ENCODE measurements at regions not wholly inside any gene's neighbourhood (a gene's known extent, or its start where the extent isn't known, plus 50 kb on each side); places are given as distances from the start of the nearest gene placed in this dataset.

DNA sequence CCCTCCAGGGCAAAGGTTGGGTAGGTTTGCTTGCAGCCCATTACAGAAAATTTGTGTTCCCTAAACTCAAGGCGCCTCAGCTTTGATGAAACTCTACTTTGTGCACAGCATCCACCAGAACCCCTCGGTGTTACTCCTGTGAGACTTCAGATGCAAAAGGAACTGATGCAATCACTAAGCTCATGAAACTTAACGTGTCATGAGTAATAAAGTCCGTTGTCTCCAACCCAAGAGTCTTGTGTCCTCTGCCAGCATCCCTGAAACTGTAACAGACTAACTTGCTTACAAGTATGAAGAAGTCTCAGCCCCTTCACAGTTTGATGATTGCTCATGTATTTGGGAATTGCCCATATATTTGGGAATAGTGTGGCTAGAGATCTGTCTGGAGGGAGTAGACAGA is 74.8 kb upstream of the MARCHF10 start:
- H3K9me3 Mint-ChIP-seq, result 0 out of 2 replicates have a peak, but pooled peaks cover 3% of the 10 kb centered on the region
- no peak for TF ChIP-seq SP1 (CRISPR knock-in tag; conservative IDR thresholded peaks at IDR 0.05)
- no peak for TF ChIP-seq ZNF416 (CRISPR knock-in tag; IDR thresholded peaks at IDR 0.05)
- TF ChIP-seq NR3C1 (CRISPR knock-in tag; conservative IDR thresholded peaks at IDR 0.05; ENCODE audit: low read depth), result no peak
- TF ChIP-seq IRF2 (CRISPR knock-in tag; IDR thresholded peaks at IDR 0.05; ENCODE audit: borderline replicate concordance, low read depth), result no peak
- no peak for TF ChIP-seq ZNF423 (CRISPR knock-in tag; IDR thresholded peaks at IDR 0.05)
- no peak for TF ChIP-seq USF1 (CRISPR knock-in tag; IDR thresholded peaks at IDR 0.05)
- no peak for TF ChIP-seq NFE2L1 (CRISPR knock-in tag; IDR thresholded peaks at IDR 0.05)
- TF ChIP-seq JAZF1 (CRISPR knock-in tag; IDR thresholded peaks at IDR 0.05), result no peak
- no peak for TF ChIP-seq HMGA2 (CRISPR knock-in tag; IDR thresholded peaks at IDR 0.05)
- no peak for TF ChIP-seq ZNF317 (CRISPR knock-in tag; IDR thresholded peaks at IDR 0.05; ENCODE audit: borderline replicate concordance, low read depth)
- TF ChIP-seq ATF1 (CRISPR knock-in tag; IDR thresholded peaks at IDR 0.05), result no peak
- no peak for TF ChIP-seq ZNF263 (CRISPR knock-in tag; IDR thresholded peaks at IDR 0.05; ENCODE audit: low read depth)
- TF ChIP-seq CBFB (CRISPR knock-in tag; IDR thresholded peaks at IDR 0.05; ENCODE audit: low read depth), result no peak
- TF ChIP-seq, protein P1, sequence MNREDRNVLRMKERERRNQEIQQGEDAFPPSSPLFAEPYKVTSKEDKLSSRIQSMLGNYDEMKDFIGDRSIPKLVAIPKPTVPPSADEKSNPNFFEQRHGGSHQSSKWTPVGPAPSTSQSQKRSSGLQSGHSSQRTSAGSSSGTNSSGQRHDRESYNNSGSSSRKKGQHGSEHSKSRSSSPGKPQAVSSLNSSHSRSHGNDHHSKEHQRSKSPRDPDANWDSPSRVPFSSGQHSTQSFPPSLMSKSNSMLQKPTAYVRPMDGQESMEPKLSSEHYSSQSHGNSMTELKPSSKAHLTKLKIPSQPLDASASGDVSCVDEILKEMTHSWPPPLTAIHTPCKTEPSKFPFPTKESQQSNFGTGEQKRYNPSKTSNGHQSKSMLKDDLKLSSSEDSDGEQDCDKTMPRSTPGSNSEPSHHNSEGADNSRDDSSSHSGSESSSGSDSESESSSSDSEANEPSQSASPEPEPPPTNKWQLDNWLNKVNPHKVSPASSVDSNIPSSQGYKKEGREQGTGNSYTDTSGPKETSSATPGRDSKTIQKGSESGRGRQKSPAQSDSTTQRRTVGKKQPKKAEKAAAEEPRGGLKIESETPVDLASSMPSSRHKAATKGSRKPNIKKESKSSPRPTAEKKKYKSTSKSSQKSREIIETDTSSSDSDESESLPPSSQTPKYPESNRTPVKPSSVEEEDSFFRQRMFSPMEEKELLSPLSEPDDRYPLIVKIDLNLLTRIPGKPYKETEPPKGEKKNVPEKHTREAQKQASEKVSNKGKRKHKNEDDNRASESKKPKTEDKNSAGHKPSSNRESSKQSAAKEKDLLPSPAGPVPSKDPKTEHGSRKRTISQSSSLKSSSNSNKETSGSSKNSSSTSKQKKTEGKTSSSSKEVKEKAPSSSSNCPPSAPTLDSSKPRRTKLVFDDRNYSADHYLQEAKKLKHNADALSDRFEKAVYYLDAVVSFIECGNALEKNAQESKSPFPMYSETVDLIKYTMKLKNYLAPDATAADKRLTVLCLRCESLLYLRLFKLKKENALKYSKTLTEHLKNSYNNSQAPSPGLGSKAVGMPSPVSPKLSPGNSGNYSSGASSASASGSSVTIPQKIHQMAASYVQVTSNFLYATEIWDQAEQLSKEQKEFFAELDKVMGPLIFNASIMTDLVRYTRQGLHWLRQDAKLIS (CRISPR knock-in tag; IDR thresholded peaks at IDR 0.05; ENCODE audit: borderline replicate concordance), result no peak
- TF ChIP-seq STAT6 (CRISPR knock-in tag; conservative IDR thresholded peaks at IDR 0.05; ENCODE audit: low read depth), result no peak
- no peak for TF ChIP-seq ETV6 (CRISPR knock-in tag; IDR thresholded peaks at IDR 0.05)
- no peak for TF ChIP-seq RELA (CRISPR knock-in tag; IDR thresholded peaks at IDR 0.05; ENCODE audit: borderline replicate concordance)
- TF ChIP-seq CREB1 (CRISPR knock-in tag; IDR thresholded peaks at IDR 0.05), result no peak
- TF ChIP-seq KAT7 (CRISPR knock-in tag; IDR thresholded peaks at IDR 0.05; ENCODE audit: borderline replicate concordance), result no peak
- TF ChIP-seq NR2C2 (CRISPR knock-in tag; IDR thresholded peaks at IDR 0.05), result no peak
- H3K36me3 Mint-ChIP-seq, result no peaks in the 10 kb centered on the region
- H3K4me1 Mint-ChIP-seq, result no peaks in the 10 kb centered on the region
- ChIA-PET CTCF (interaction anchor here (0.6 kb wide), 1 partner anchor 59 kb away, joined by 4 read pairs; no protein-coding TSS in a partner anchor), POLR2A (no interaction called here)
- ATAC-seq (no peak), DNase-seq (ENCODE audit: low spot score) (no peak)
- H3K27ac Mint-ChIP-seq, result no peak overlapping the region
- H3K4me3 Mint-ChIP-seq, result no peak overlapping the region
- H3K27me3 Mint-ChIP-seq (ENCODE audit: low read depth), result no peaks in the 10 kb centered on the region; the same call in 1 of the 2 replicates

DNA sequence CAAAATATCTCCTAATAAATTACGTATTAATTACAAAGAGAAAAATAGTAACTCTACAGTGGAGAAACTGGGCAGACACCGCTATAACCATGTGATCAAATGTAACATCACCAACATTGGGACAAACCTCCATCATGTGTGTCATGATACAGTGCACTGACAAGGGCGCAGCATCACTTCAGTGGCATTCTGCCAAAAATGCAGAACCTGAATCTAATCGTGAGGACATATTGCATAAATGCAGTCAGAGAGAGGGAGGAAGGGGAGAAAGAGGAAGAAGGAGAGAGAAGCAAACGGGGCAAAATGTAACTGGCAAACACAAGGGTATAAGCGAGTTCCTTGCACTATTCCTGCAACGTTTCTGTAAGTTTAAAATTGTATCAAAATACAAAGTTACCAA is 74.2 kb upstream of the MARCHF10 start:
- ChIA-PET POLR2A (no interaction called here), CTCF (interaction anchor here (0.6 kb wide), 1 partner anchor 58 kb away, joined by 4 read pairs; no protein-coding TSS in a partner anchor)
- H3K36me3 Mint-ChIP-seq, result no peaks in the 10 kb centered on the region
- no peak overlapping the region for H3K27ac Mint-ChIP-seq
- no peaks in the 10 kb centered on the region for H3K9me3 Mint-ChIP-seq
- ATAC-seq (no peak), DNase-seq (ENCODE audit: low spot score) (no peak)
- H3K27me3 Mint-ChIP-seq (ENCODE audit: low read depth), result no peaks in the 10 kb centered on the region; the same call in 1 of the 2 replicates
- no peaks in the 10 kb centered on the region for H3K4me1 Mint-ChIP-seq
- H3K4me3 Mint-ChIP-seq, result no peak overlapping the region
- TF ChIP-seq ATF6 (CRISPR knock-in tag; IDR thresholded peaks at IDR 0.05) (no peak), ZNF219 (CRISPR knock-in tag; IDR thresholded peaks at IDR 0.05; ENCODE audit: borderline replicate concordance) (no peak), ATF1 (CRISPR knock-in tag; IDR thresholded peaks at IDR 0.05) (no peak), GRHL2 (CRISPR knock-in tag; IDR thresholded peaks at IDR 0.05; ENCODE audit: insufficient replicate concordance, severe bottlenecking) (no peak)
- TF ChIP-seq, protein P2, sequence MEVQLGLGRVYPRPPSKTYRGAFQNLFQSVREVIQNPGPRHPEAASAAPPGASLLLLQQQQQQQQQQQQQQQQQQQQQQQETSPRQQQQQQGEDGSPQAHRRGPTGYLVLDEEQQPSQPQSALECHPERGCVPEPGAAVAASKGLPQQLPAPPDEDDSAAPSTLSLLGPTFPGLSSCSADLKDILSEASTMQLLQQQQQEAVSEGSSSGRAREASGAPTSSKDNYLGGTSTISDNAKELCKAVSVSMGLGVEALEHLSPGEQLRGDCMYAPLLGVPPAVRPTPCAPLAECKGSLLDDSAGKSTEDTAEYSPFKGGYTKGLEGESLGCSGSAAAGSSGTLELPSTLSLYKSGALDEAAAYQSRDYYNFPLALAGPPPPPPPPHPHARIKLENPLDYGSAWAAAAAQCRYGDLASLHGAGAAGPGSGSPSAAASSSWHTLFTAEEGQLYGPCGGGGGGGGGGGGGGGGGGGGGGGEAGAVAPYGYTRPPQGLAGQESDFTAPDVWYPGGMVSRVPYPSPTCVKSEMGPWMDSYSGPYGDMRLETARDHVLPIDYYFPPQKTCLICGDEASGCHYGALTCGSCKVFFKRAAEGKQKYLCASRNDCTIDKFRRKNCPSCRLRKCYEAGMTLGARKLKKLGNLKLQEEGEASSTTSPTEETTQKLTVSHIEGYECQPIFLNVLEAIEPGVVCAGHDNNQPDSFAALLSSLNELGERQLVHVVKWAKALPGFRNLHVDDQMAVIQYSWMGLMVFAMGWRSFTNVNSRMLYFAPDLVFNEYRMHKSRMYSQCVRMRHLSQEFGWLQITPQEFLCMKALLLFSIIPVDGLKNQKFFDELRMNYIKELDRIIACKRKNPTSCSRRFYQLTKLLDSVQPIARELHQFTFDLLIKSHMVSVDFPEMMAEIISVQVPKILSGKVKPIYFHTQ (CRISPR knock-in tag; IDR thresholded peaks at IDR 0.05), result no peak
